Muscle layer of duodenum (tissue), 2 donors: ENCODE measurements at regions not wholly inside any gene's neighbourhood (a gene's known extent, or its start where the extent isn't known, plus 50 kb on each side); places are given as distances from the start of the nearest gene placed in this dataset.

Experiments used
- H3K27ac ChIP-seq: one replicate; pipeline ENCODE4 v1.7.0; 2013; ENCODE audit warnings: mild to moderate bottlenecking, low read length
- H3K27me3 ChIP-seq: one replicate; pipeline ENCODE4 v1.7.0; 2013; ENCODE audit warnings: low read depth, mild to moderate bottlenecking, control low read depth, low read length
- H3K36me3 ChIP-seq, 2 donors: one replicate each; pipeline ENCODE4 v1.7.0; 2013; ENCODE audit warnings: low read length in 2 of 2, control low read depth in 1 of 2, mild to moderate bottlenecking in 1 of 2; ENCODE audit not compliant: insufficient read depth in 2 of 2, control insufficient read depth in 1 of 2
- H3K4me1 ChIP-seq, 2 donors: one replicate each; pipeline ENCODE4 v1.7.0; 2013; ENCODE audit warnings: low read length in 2 of 2, mild to moderate bottlenecking in 2 of 2, control low read depth in 1 of 2, moderate library complexity in 1 of 2; ENCODE audit not compliant: insufficient read depth in 2 of 2, control insufficient read depth in 1 of 2
- H3K4me3 ChIP-seq, 2 donors: one replicate each; pipeline ENCODE4 v1.7.0; 2013; ENCODE audit warnings: low read length in 2 of 2, low read depth in 1 of 2, mild to moderate bottlenecking in 1 of 2
- H3K9me3 ChIP-seq, 2 donors: one replicate each; pipeline ENCODE4 v1.7.0; 2013; ENCODE audit warnings: low read length in 2 of 2, control low read depth in 1 of 2, mild to moderate bottlenecking in 1 of 2; ENCODE audit not compliant: control insufficient read depth in 1 of 2
- donor health status: healthy.

- Histone ChIP-seq H3K36me3 (no peaks in the 10 kb centered on the region), H3K27me3 (no peaks in the 10 kb centered on the region), H3K27ac (no peak overlapping the region), H3K4me3 (no peak overlapping the region), H3K4me1 (peaks cover 0 to 3% of the 10 kb centered on the region in 2 donors), H3K9me3 (no peaks in the 10 kb centered on the region)
Observed at GRCh38 chr4:41329361-41329760, 72.6 kb downstream of the UCHL1 start.

GRCh38 chr4:41331224-41331623 lies 74.5 kb downstream of the UCHL1 start:
- no peak overlapping the region for H3K4me3 ChIP-seq
- H3K4me1 ChIP-seq = peaks cover 0 to 3% of the 10 kb centered on the region in 2 donors
- no peak overlapping the region for H3K27ac ChIP-seq
- no peaks in the 10 kb centered on the region for H3K36me3 ChIP-seq
- no peaks in the 10 kb centered on the region for H3K27me3 ChIP-seq
- H3K9me3 ChIP-seq = no peaks in the 10 kb centered on the region

- Histone ChIP-seq H3K27me3 (no peaks in the 10 kb centered on the region), H3K36me3 (no peaks in the 10 kb centered on the region), H3K27ac (no peak overlapping the region), H3K4me3 (no peak overlapping the region), H3K9me3 (no peaks in the 10 kb centered on the region), H3K4me1 (peaks cover 0 to 3% of the 10 kb centered on the region in 2 donors)
Observed at GRCh38 chr4:41332510-41333054, 75.9 kb downstream of the UCHL1 start.

GRCh38 chr4:41334182-41334581 lies 77.5 kb downstream of the UCHL1 start:
- Histone ChIP-seq H3K36me3 (no peaks in the 10 kb centered on the region), H3K4me1 (peaks cover 0 to 3% of the 10 kb centered on the region in 2 donors), H3K9me3 (no peaks in the 10 kb centered on the region), H3K27ac (no peak overlapping the region), H3K4me3 (no peak overlapping the region), H3K27me3 (no peaks in the 10 kb centered on the region)

- H3K4me1 ChIP-seq = no peaks in the 10 kb centered on the region
- no peaks in the 10 kb centered on the region for H3K36me3 ChIP-seq
- no peak overlapping the region for H3K4me3 ChIP-seq
- no peaks in the 10 kb centered on the region for H3K27me3 ChIP-seq
- H3K27ac ChIP-seq = no peak overlapping the region
- no peaks in the 10 kb centered on the region for H3K9me3 ChIP-seq
Observed at GRCh38 chr4:41339812-41340809, 83.4 kb downstream of the UCHL1 start.

- Histone ChIP-seq H3K4me1 (no peaks in the 10 kb centered on the region), H3K27me3 (no peaks in the 10 kb centered on the region), H3K36me3 (no peaks in the 10 kb centered on the region), H3K9me3 (no peaks in the 10 kb centered on the region), H3K27ac (no peak overlapping the region), H3K4me3 (no peak overlapping the region)
Observed at GRCh38 chr4:41346306-41347061, 89.8 kb downstream of the UCHL1 start.

- H3K4me1 ChIP-seq = no peaks in the 10 kb centered on the region
- H3K27me3 ChIP-seq = no peaks in the 10 kb centered on the region
- no peak overlapping the region for H3K4me3 ChIP-seq
Observed at GRCh38 chr4:41349021-41349420, 92.3 kb downstream of the UCHL1 start.

GRCh38 chr4:41358647-41359421 lies 102.1 kb downstream of the UCHL1 start:
- Histone ChIP-seq H3K9me3 (no peaks in the 10 kb centered on the region), H3K27ac (no peak overlapping the region), H3K27me3 (no peaks in the 10 kb centered on the region), H3K4me3 (no peak overlapping the region), H3K4me1 (peaks cover 0 to 19% of the 10 kb centered on the region in 2 donors), H3K36me3 (no peaks in the 10 kb centered on the region)

More at GRCh38 chr4:41349021-41349420, 92.3 kb downstream of the UCHL1 start:
- Histone ChIP-seq H3K27ac (no peak overlapping the region), H3K36me3 (no peaks in the 10 kb centered on the region), H3K9me3 (no peaks in the 10 kb centered on the region)

GRCh38 chr4:41359422-41359775 lies 102.7 kb downstream of the UCHL1 start:
- H3K27ac ChIP-seq = no peak overlapping the region
- no peak overlapping the region for H3K4me3 ChIP-seq
- no peaks in the 10 kb centered on the region for H3K9me3 ChIP-seq
- no peaks in the 10 kb centered on the region for H3K27me3 ChIP-seq
- no peaks in the 10 kb centered on the region for H3K36me3 ChIP-seq
- peaks cover 0 to 19% of the 10 kb centered on the region in 2 donors for H3K4me1 ChIP-seq

- Histone ChIP-seq H3K27ac (no peak overlapping the region), H3K27me3 (no peaks in the 10 kb centered on the region), H3K9me3 (no peaks in the 10 kb centered on the region), H3K36me3 (no peaks in the 10 kb centered on the region), H3K4me1 (peaks cover 0 to 19% of the 10 kb centered on the region in 2 donors), H3K4me3 (peak overlapping the region; percentile 33 to 88)
Observed at GRCh38 chr4:41359836-41360213, 103.1 kb downstream of the UCHL1 start.
